HG03196 (cell line): ENCODE measurements at regions not wholly inside any gene's neighbourhood (a gene's known extent, or its start where the extent isn't known, plus 50 kb on each side); places are given as distances from the start of the nearest gene placed in this dataset.

Source experiments
- ATAC-seq: cut with Tn5 transposase; IDR thresholded peaks from one replicate; pipeline ENCODE4 v1.9.1; 2021; ENCODE audit not compliant: unreplicated experiment

DNA sequence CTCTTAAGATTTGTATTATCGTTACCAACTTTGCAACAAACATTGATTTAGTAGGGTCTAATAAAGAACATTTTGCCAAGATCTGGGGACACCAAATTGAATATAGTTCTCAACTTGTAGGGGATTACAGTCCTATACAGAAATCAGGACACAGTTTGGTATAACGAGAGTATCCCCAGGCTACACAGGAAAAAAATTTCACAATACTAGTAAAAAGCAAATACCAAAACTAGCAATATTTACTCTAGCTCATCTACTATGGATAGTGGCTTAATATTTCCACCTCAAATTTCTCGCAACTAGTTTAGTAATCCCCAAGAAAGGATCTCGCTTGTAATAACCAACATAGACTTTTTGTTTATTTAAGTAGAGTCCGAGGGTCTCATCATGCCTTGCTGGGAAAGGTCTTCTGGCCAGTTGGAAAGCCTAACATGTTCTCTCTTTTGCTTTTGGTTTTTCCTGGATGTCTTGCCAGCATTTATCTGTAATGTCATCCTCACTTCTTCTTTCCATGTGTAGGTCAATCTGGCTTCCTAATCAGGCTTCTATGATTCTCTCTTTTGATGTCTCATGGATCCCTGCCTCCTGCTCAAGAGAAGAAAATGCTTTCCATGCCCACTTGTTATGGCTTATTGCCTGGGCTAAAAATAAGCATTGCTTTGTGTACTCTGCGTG is 104.7 kb upstream of the KCNK2 start:
- ATAC-seq: no peak

DNA sequence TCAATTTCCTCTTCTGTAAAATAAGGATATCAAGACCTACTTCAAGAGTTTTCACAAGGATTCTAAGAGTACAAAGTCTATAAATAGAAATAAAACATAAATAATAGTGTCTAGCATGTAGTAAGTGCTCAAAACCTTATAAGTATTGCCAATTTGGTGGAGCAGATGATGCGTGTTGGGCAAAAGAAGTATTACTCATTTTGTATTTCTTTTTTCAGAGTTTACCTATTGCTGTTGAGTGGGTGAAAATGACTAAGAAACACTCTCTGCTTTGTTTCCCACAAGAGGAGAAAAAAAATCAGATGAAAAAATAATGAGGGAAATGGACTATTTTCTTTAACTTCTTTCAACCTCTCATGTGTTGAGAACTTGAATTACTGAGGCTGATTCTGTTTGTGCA is 103.3 kb upstream of the KCNK2 start:
- ATAC-seq: no peak

DNA sequence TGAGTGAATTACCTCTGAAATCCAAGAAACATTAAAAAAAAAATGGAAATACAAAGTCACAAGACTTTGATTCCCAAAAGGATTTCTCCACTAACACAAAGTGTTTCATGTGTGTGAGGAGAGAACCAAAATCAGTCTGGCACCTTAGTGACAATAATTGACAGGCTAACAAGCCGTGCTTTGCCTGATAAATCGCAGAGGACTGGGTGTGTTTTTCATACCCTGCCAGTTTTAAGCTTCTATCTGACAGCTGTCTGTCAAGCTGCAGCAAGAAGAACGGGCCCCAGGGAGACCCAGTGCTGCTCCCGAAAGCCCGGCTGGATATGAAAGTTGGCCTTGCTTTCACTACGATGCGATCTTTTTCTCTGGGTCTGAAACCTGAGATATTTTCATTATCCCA is 101.6 kb upstream of the KCNK2 start:
- no peak for ATAC-seq

DNA sequence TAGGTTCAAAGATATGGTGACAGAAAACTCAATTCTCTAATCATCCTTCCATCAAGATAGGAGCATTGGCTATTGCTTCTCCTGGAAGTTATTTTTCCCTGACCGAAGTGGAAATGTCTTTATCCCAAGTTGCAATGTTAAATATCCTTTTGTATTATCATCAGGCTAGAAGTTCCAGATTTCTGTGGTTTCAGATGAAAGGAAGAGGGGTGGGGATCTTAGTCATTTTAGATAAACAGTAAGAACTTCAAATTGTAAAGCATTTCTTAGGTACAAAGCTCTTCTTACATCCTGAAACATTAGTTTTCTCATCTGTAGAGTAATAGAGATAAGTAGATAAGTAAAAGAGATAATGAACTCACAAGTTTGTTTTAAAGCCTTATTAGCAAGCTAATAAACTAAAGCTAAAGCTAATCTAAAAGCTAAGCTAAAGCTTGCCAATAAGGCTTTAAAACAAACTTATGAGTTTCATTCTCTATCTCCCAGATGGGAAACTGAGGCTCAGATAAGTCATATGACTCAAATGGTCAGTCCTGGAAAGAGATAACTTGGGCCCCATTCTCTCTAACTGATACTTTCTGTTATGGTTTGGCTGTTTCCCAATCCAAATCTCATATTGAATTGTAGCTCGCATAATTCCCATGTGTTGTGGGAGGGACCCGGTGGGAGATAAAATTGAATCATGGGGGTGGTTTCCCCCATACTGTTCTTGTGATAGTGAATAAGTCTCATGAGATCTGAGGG is 99.2 kb upstream of the KCNK2 start:
- no peak for ATAC-seq

DNA sequence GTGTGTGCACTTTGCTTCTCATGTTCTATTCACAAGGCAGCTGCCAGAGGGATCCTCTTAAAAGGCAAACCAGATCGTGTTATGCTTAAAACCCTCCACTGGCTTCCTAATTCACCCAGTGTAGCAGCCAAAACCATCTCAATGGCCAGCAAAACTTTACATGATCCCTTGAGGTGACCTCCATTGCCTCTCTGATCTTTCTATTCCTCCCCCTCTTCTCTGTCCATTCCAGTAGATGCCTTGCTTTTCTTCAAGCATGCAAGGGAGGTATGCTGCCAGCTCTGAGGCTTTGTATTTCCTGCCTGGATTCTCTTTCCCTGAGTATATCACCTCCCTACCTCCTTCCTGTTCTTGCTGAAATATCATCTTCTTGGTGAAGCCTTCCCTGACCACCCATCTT is 93.2 kb upstream of the KCNK2 start:
- no peak for ATAC-seq

DNA sequence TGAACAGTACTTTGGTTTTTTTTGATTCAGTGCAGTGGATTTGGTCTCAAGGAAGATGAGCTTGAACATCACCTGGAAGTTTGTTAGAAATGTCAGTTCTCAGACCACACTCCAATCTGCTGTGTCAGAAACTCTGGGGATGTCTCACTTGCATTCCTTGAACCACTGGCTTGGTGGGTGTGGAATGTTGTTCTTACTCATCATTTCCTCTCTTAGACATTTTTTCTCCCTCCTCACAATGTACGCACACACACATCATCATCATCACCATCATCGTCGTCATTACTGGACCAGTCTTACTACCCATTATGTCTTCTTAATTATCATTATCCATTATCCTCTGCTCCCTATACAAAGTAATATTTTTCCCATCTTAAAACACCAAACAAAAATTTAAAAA is 91.9 kb upstream of the KCNK2 start:
- no peak for ATAC-seq

GRCh38 chr1:214991691-214992315 is 90.7 kb upstream of the KCNK2 start:
- ATAC-seq: no peak

DNA sequence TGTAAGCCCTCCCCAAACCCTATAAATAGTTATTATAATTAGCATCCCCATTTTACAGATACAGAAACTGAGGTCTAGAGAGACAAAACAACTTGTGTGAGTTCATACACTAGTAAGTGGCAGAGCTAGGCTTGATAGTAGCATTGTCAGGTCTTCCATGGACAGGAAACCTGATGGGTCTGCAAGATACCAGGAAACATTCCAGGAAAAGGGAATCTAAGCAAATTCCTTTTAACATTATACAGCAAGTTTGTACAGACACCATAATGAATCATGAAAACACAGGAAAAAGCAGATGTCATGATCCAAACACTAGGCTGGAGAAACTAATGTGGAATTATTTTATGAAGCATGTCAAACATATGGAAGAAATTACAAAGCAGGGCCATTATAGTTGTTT is 89.1 kb upstream of the KCNK2 start:
- no peak for ATAC-seq

DNA sequence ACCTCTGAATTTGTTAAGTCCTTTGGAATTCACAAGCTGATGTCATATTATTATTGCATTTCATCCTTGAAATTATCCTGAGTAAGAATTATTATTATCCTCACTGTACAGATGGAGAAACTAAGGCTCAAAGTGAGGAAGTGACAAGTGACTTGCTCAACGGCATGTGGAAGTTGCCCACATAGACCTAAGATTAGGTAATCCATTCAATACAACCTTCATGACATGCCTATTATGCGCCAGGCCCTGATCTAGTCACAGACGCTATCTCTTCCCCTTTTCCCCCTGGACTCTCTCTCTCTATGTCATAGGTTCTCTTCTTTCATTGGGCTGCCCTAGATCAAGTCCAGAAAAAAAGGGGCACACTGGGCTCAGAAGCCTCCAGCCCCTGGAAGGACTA is 84.9 kb upstream of the KCNK2 start:
- no peak for ATAC-seq

DNA sequence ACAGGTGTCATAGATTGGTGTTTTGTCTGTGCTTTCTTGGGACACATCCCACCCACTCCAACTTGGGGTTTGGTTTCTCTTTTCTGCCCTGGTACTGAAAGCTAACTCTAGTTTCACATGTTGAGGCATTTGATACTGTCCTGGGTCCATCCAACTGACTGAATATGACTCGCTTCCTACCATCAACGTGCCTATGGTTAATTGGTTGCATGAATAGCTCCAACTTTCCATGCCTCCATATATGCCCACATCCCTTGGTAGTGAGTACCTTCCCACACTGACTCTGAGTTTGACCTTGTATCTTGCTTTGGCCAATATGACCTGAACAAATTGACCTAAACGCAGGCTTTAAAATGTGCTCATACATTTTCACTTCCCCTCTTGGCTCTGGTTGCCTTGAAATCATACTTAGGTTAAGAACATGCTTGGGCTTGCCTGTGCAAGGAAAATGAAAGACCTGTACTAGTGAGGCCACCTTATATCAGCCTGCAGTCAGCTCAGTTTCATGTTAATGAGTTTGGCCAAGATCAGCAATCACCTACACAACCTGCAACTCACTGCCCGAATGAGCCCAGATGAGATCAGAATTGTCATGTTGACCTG is 81.0 kb upstream of the KCNK2 start:
- peak; percentile 93 for ATAC-seq

DNA sequence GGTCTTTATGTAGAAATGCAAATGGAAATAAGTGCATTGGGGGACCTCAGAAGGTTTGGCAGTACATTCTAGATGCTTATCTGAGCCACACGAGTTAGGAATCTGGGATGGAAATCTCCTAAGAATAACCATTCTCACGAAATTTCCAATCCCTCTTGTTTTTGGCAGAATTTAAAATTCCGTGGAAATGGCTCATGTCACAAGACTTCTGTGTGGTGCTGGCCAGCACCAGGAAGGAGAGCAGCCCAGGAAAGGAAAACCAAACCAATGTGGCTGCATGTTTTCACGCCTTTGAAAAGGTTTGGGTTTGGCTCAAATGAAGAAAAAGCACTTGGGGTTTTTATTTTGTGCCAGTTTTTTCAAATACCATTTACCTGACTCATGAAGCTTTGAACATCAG is 80.1 kb upstream of the KCNK2 start:
- no peak for ATAC-seq

- no peak for ATAC-seq
Measured at GRCh38 chr1:215003686-215004085, 78.9 kb upstream of the KCNK2 start.

- no peak for ATAC-seq
Measured at GRCh38 chr1:215004121-215004827, 78.3 kb upstream of the KCNK2 start.

DNA sequence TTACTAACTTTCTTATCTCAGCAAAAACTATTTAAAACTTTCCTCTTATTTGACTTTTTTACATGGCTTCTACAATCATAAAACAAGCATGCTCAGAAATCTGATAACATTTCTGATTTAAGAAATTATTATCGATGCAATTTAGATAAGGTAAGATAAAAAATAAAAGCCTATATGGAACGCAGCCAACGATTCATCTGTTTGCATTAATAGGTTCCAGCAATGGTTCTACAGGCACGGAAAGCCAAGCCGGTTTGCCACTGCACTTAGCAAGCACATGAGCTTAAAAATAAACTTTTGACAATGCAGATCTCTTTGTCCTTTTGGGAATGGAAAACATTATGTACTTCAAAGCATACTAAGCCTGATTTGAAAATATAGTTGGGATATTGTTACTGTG is 77.5 kb upstream of the KCNK2 start:
- ATAC-seq: no peak

GRCh38 chr1:215005656-215006345 is 76.7 kb upstream of the KCNK2 start:
- ATAC-seq: no peak

DNA sequence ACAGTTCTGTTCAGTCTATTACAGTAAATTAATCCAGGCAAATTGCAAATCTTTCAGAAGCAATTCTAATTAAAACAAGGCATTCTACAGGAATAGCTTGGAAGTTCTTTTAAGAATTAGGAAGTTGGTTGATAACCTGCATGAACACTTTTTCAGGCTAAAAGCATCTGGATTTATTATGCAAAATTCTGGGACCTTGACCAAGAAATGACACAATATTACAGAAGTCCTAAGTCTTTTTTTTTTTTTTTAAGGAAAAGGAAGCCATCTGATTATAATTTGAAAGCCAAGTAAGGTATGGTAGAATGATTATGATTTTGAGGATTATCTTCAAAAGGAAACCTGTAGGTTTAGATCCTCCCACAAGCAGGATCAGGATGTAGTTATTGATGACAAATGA is 74.7 kb upstream of the KCNK2 start:
- no peak for ATAC-seq

- ATAC-seq: no peak
Measured at GRCh38 chr1:215018555-215018954, 64.0 kb upstream of the KCNK2 start.

DNA sequence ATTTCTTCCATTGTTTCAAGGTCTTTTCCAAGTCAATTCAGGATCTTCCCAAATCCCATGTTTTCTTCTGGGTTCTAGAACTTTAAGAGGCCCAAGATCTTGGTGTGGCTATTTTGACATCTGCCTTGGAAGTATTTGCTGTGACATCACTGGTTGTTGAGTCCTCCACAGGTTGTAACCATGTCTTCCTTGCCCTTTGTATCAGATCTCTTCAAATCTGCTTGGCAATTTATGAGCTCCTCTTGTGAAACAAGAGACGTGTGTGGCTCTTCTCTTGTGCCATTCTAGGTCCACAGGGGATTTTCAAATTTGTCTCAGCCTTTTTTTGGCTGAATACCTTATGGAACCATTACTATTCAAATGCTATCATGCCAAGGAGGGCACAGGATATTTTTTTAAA is 60.3 kb upstream of the KCNK2 start:
- ATAC-seq: no peak

DNA sequence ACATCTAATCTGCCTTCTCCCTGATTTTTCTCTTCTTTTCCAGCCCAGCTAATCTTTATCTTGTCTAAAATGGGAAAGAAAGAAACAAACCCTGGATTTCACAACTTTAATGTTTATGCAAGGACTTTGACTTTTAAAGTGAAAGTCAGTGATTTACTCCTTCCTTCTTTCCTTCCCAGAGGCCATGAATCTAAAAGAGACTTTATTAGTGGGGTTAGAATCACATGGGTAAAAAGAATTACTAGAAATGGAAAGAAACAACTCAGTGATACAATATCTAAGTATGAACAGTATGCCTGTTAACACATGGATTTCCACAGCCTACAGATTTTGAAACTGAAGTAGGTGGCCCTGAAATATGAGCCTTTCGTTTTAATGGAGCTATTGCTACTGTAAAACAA is 59.8 kb upstream of the KCNK2 start:
- no peak for ATAC-seq

DNA sequence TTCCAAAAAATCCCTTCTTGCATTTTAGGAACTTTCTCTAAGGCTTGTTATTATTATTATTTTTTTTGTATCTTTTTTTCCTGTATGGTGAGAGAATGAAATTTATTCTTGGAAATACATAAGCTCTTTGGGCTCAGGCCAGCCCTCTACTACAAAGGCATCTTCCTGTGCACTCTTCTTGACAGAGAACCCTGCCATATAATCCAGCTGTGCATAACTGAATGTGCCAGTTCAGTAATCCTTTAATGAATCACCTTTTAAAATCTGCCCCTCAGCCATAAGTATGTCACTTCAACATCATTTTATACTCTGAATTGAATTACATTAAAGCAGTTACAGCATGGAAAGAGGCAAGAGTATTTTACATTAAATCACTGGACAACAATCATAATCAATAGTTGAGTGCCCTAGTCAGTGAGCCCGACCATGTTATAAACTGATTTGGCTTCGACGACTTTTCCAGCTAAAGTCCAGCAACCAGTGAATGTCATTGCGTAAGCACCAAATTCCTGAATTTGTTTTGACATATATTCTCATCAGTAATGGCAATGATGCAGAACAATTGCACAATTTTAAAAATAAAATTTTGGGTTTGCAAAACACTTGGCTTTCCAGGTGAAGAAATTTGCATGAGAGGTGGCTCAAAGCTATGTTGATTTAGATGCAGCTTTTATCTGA is 59.2 kb upstream of the KCNK2 start:
- ATAC-seq: no peak
